ENCODE measurements at regions not wholly inside any gene's neighbourhood (a gene's known extent, or its start where the extent isn't known, plus 50 kb on each side); places are given as distances from the start of the nearest gene placed in this dataset.

DNA sequence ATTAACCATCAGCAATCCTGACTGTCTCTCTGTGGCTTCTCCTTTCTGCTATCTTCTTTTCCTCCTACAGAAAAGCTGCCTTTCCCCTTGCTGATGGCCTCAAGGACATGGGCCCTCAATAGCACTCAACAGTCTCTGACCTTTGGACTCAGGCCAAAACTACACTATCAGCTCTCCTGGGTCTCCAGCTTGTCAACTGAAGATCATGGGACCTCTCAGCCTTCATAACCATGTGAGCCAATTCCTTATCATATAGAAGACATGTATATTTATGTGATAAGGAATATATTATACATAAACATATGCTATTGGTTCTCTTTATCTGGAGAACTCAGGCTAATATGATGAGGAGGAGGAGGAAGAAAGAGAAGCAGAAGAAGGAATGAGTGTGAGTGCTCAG, 91.8 kb upstream of the GJB5 start (continued):
- TF ChIP-seq PHF8 (IDR thresholded peaks at IDR 0.05; ENCODE audit: borderline replicate concordance, low read length) (no peak), ZNF785 (CRISPR knock-in tag; IDR thresholded peaks at IDR 0.05) (no peak), ZNF583 (CRISPR knock-in tag; IDR thresholded peaks at IDR 0.05) (0 out of 2 replicates have a peak, but pooled peaks have one; percentile 32), ZNF197 (CRISPR knock-in tag; IDR thresholded peaks at IDR 0.05; ENCODE audit: low read depth) (peak; percentile 68; the same call in 1 of the 2 replicates), NFIC (IDR thresholded peaks at IDR 0.05) (peak; percentile 88), ZNF3 (CRISPR knock-in tag; IDR thresholded peaks at IDR 0.05) (no peak), HDGF (IDR thresholded peaks at IDR 0.05) (no peak), ZNF121 (CRISPR knock-in tag; conservative IDR thresholded peaks at IDR 0.05) (no peak), CCNT2 (IDR thresholded peaks at IDR 0.05; ENCODE audit: borderline replicate concordance, extremely low read depth, insufficient read length, low read depth, low read length) (peak; percentile 9), TEAD2 (tag; IDR thresholded peaks at IDR 0.05) (no peak), ARNT (IDR thresholded peaks at IDR 0.05) (no peak), ARID1B (IDR thresholded peaks at IDR 0.05) (peak; percentile 80), RBM25 (IDR thresholded peaks at IDR 0.05; ENCODE audit: low read depth, low read length, severe bottlenecking) (no peak), SOX6 (IDR thresholded peaks at IDR 0.05) (peak; percentile 56; the same call in 1 of the 2 replicates), PBX2 (CRISPR knock-in tag; IDR thresholded peaks at IDR 0.05; ENCODE audit: low read depth) (no peak), PBX2 (tag; conservative IDR thresholded peaks at IDR 0.05; ENCODE audit: low read depth) (peak; percentile 40; the same call in 1 of the 2 replicates), RAD51 (IDR thresholded peaks at IDR 0.05; ENCODE audit: borderline replicate concordance, low read depth) (no peak), CTBP1 (IDR thresholded peaks at IDR 0.05; ENCODE audit: borderline replicate concordance) (peak; percentile 73), NR2C1 (IDR thresholded peaks at IDR 0.05) (no peak; the same call in 1 of the 2 replicates), NR2C1 (tag; IDR thresholded peaks at IDR 0.05) (0 out of 2 replicates have a peak, but pooled peaks have one; percentile 44), FOXA3 (CRISPR knock-in tag; conservative IDR thresholded peaks at IDR 0.05 in 1 of 2, IDR thresholded peaks at IDR 0.05 in 1 of 2) (0 out of 4 replicates have a peak, but pooled peaks of 1 of the 2 experiments have one; percentile 39), FOSL1 (tag; conservative IDR thresholded peaks at IDR 0.05) (peak; percentile 47), KLF1 (tag; IDR thresholded peaks at IDR 0.05) (no peak), ETS2 (tag; IDR thresholded peaks at IDR 0.05; ENCODE audit: borderline replicate concordance, poor library complexity, severe bottlenecking) (no peak), ZNF143 (CRISPR knock-in tag; IDR thresholded peaks at IDR 0.05) (no peak), ESRRB (CRISPR knock-in tag; IDR thresholded peaks at IDR 0.05; ENCODE audit: borderline replicate concordance) (no peak), ETV5 (CRISPR knock-in tag; IDR thresholded peaks at IDR 0.05; ENCODE audit: low read depth) (no peak), FOXJ2 (tag; IDR thresholded peaks at IDR 0.05) (0 out of 2 replicates have a peak, but pooled peaks have one; percentile 63), BHLHE40 (IDR thresholded peaks at IDR 0.05; ENCODE audit: low read length) (no peak)
- TF ChIP-seq, protein P1, sequence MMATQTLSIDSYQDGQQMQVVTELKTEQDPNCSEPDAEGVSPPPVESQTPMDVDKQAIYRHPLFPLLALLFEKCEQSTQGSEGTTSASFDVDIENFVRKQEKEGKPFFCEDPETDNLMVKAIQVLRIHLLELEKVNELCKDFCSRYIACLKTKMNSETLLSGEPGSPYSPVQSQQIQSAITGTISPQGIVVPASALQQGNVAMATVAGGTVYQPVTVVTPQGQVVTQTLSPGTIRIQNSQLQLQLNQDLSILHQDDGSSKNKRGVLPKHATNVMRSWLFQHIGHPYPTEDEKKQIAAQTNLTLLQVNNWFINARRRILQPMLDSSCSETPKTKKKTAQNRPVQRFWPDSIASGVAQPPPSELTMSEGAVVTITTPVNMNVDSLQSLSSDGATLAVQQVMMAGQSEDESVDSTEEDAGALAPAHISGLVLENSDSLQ (IDR thresholded peaks at IDR 0.05): 0 out of 2 replicates have a peak, but pooled peaks have one; percentile 9

Measured in K562 (cell line).